WTC11 (cell line): ENCODE measurements at regions not wholly inside any gene's neighbourhood (a gene's known extent, or its start where the extent isn't known, plus 50 kb on each side); places are given as distances from the start of the nearest gene placed in this dataset.

Experiments
- ATAC-seq: fragments of 200-7000 bp; cut with Tn5 transposase; 2 replicates; pipeline ENCODE4 v1.10.0; 2021; ENCODE audit warnings: mild to moderate bottlenecking, moderate library complexity
- CTCF ChIA-PET: fragments of 300-600 bp; sonication (Branson Sonifier 250); formaldehyde crosslinking; loops from one replicate; lab custom pipeline; 2021; ENCODE audit warnings: antibody characterized with exemption; lab: Charles Lee
- POLR2A ChIA-PET: fragments of 350-600 bp; sonication (Branson Sonifier 250); formaldehyde crosslinking; loops from one replicate; lab custom pipeline; 2021; ENCODE audit warnings: antibody characterized with exemption; lab: Charles Lee
- DNase-seq: peaks from one replicate; pipeline ENCODE4 v3.0.0; 2021; ENCODE audit warnings: low spot score
- H3K27ac Mint-ChIP-seq: 2 replicates; pipeline ENCODE4 v1.8.0; 2021; ENCODE audit warnings: mixed read lengths
- H3K27me3 Mint-ChIP-seq: 2 replicates; pipeline ENCODE4 v1.8.0; 2021; ENCODE audit warnings: low read depth, mild to moderate bottlenecking, moderate library complexity, mixed read lengths
- H3K36me3 Mint-ChIP-seq: 2 replicates; pipeline ENCODE4 v1.8.0; 2021; ENCODE audit warnings: mixed read lengths
- H3K4me1 Mint-ChIP-seq: 2 replicates; pipeline ENCODE4 v1.8.0; 2022; ENCODE audit warnings: mixed read lengths
- H3K4me3 Mint-ChIP-seq: 2 replicates; pipeline ENCODE4 v1.8.0; 2021; ENCODE audit warnings: mild to moderate bottlenecking, moderate library complexity, mixed read lengths
- H3K9me3 Mint-ChIP-seq: 2 replicates; pipeline ENCODE4 v1.8.0; 2021; ENCODE audit warnings: mixed read lengths
- ATF3 ChIP-seq: sonication (generic); formaldehyde crosslinking; conservative IDR thresholded peaks from 2 replicates; pipeline ENCODE4 v1.8.1; 2022; ENCODE audit warnings: mild to moderate bottlenecking, missing genetic modification reagents
- CDX4 ChIP-seq: fragments of 250-450 bp; sonication (Bioruptor Pico); IDR thresholded peaks from 2 replicates; pipeline ENCODE4 v1.9.0; 2021; ENCODE audit warnings: moderate library complexity, mild to moderate bottlenecking, inconsistent platforms, borderline replicate concordance
- E2F5 ChIP-seq: sonication (generic); formaldehyde crosslinking; IDR thresholded peaks from 2 replicates; pipeline ENCODE4 v1.8.1; 2022; ENCODE audit warnings: mild to moderate bottlenecking, moderate library complexity, missing genetic modification reagents
- ELF4 ChIP-seq: sonication (generic); formaldehyde crosslinking; IDR thresholded peaks from 2 replicates; pipeline ENCODE4 v1.8.1; 2022; ENCODE audit warnings: low read depth, mild to moderate bottlenecking, moderate library complexity, missing genetic modification reagents
- EMX1 ChIP-seq: fragments of 250-450 bp; sonication (Bioruptor Pico); IDR thresholded peaks from 2 replicates; pipeline ENCODE4 v1.8.0; 2021; ENCODE audit warnings: mild to moderate bottlenecking
- FOXP4 ChIP-seq: sonication (generic); formaldehyde crosslinking; IDR thresholded peaks from 2 replicates; pipeline ENCODE4 v1.8.0; 2022; ENCODE audit warnings: mild to moderate bottlenecking, missing genetic modification reagents
- KAT7 ChIP-seq: sonication (generic); formaldehyde crosslinking; IDR thresholded peaks from 2 replicates; pipeline ENCODE4 v1.8.1; 2023; ENCODE audit warnings: missing genetic modification reagents, mild to moderate bottlenecking, borderline replicate concordance
- NR2C2 ChIP-seq: sonication (generic); formaldehyde crosslinking; IDR thresholded peaks from 2 replicates; pipeline ENCODE4 v1.8.0; 2022; ENCODE audit warnings: mild to moderate bottlenecking, missing genetic modification reagents
- OVOL2 ChIP-seq: fragments of 250-450 bp; sonication (Bioruptor Pico); IDR thresholded peaks from 2 replicates; pipeline ENCODE4 v1.9.0; 2021; ENCODE audit warnings: mild to moderate bottlenecking, borderline replicate concordance
- ZNF121 ChIP-seq: sonication (generic); formaldehyde crosslinking; IDR thresholded peaks from 2 replicates; pipeline ENCODE4 v1.8.0; 2023; ENCODE audit warnings: missing genetic modification reagents
- ZNF281 ChIP-seq: sonication (generic); formaldehyde crosslinking; IDR thresholded peaks from 2 replicates; pipeline ENCODE4 v1.8.0; 2023; ENCODE audit warnings: mild to moderate bottlenecking, missing genetic modification reagents
- ZNF532 ChIP-seq: fragments of 250-450 bp; sonication (Bioruptor Pico); IDR thresholded peaks from 2 replicates; pipeline ENCODE4 v1.9.0; 2021; ENCODE audit warnings: mild to moderate bottlenecking, borderline replicate concordance

GRCh38 chr13:19061278-19061677, 120.3 kb downstream of the TUBA3C start (continued):
- TF ChIP-seq ZNF281 (CRISPR knock-in tag) (no peak), ZNF532 (CRISPR knock-in tag) (no peak), ZNF121 (CRISPR knock-in tag) (no peak), KAT7 (CRISPR knock-in tag) (no peak)

- CTCF ChIA-PET = no interaction called here
- H3K36me3 Mint-ChIP-seq = peaks cover 69% of the 10 kb centered on the region
- no peak overlapping the region for H3K4me3 Mint-ChIP-seq
- H3K4me1 Mint-ChIP-seq = no peaks in the 10 kb centered on the region
- H3K9me3 Mint-ChIP-seq = peaks cover 51% of the 10 kb centered on the region
- H3K27me3 Mint-ChIP-seq = peaks cover 21% of the 10 kb centered on the region
- DNase-seq = no peak
- ATAC-seq = no peak
- TF ChIP-seq E2F5 (no peak), EMX1 (CRISPR knock-in tag) (no peak)
- POLR2A ChIA-PET = no interaction called here
- H3K27ac Mint-ChIP-seq = no peak overlapping the region
Measured at GRCh38 chr13:19060311-19061002, 121.2 kb downstream of the TUBA3C start.

- ATAC-seq (no peak), DNase-seq (no peak)
- H3K9me3 Mint-ChIP-seq = peaks cover 48% of the 10 kb centered on the region
- no peak overlapping the region for H3K27ac Mint-ChIP-seq
- peaks cover 70% of the 10 kb centered on the region for H3K36me3 Mint-ChIP-seq
- POLR2A ChIA-PET = no interaction called here
- H3K4me3 Mint-ChIP-seq = no peak overlapping the region
- H3K27me3 Mint-ChIP-seq = peaks cover 16% of the 10 kb centered on the region
- CTCF ChIA-PET = no interaction called here
- no peaks in the 10 kb centered on the region for H3K4me1 Mint-ChIP-seq
- TF ChIP-seq OVOL2 (no peak), FOXP4 (no peak), CDX4 (CRISPR knock-in tag) (no peak), ATF3 (no peak), ZNF281 (CRISPR knock-in tag) (no peak), NR2C2 (CRISPR knock-in tag) (no peak), ELF4 (no peak)
Measured at GRCh38 chr13:19059016-19059780, 122.4 kb downstream of the TUBA3C start.
